Kidney (tissue), 13 donors: ENCODE measurements at regions not wholly inside any gene's neighbourhood (a gene's known extent, or its start where the extent isn't known, plus 50 kb on each side); places are given as distances from the start of the nearest gene placed in this dataset.
"Not testable (repeated sequence)": the region's sequence is repeated elsewhere in the genome, so short reads cannot be mapped to it uniquely, and the experiment has no call there.

Experiments used
- DNase-seq, 5 donors: peaks; one replicate each; pipeline ENCODE4 v3.0.0-alpha.2; 2013 to 2020
- FAIRE-seq: peaks from 2 replicates; lab custom pipeline; 2012; peaks lifted over from hg19 to GRCh38; lab: Jason Lieb, UNC
- H3K27ac ChIP-seq, 2 donors: one replicate each; pipeline ENCODE4 v1.7.0; 2013; ENCODE audit warnings: low read depth in 2 of 2, low read length in 2 of 2, inconsistent platforms in 1 of 2
- H3K27me3 ChIP-seq: one replicate; pipeline ENCODE4 v1.7.1; 2013; ENCODE audit warnings: low read length, inconsistent platforms; ENCODE audit not compliant: control insufficient read depth, insufficient read depth
- H3K36me3 ChIP-seq, 3 donors: one replicate each; pipeline versions ENCODE4 v1.7.0 to v1.7.1; 2013; ENCODE audit warnings: low read length in 3 of 3, control low read depth in 1 of 3, inconsistent platforms in 1 of 3; ENCODE audit not compliant: insufficient read depth in 3 of 3, control insufficient read depth in 2 of 3
- H3K4me1 ChIP-seq, 3 donors: one replicate each; pipeline versions ENCODE4 v1.7.0 to v1.7.1; 2013; ENCODE audit warnings: low read length in 3 of 3, inconsistent platforms in 1 of 3, low read depth in 1 of 3; ENCODE audit not compliant: control insufficient read depth in 2 of 3, insufficient read depth in 2 of 3
- H3K4me3 ChIP-seq, 3 donors: one replicate each; pipeline versions ENCODE4 v1.7.0 to v1.8.1; 2013; ENCODE audit warnings: low read length in 3 of 3, control low read depth in 1 of 3, inconsistent platforms in 1 of 3
- H3K9ac ChIP-seq, 3 donors: one replicate each; pipeline versions ENCODE4 v1.7.0 to v1.7.1; 2013; ENCODE audit warnings: low read length in 3 of 3, control low read depth in 1 of 3, inconsistent platforms in 1 of 3
- H3K9me3 ChIP-seq, 3 donors: one replicate each; pipeline versions ENCODE4 v1.7.0 to v1.7.1; 2013; ENCODE audit warnings: low read length in 3 of 3, control low read depth in 1 of 3, inconsistent platforms in 1 of 3; ENCODE audit not compliant: control insufficient read depth in 2 of 3, insufficient read depth in 1 of 3
- CTCF ChIP-seq: IDR thresholded peaks from 3 replicates; pipeline ENCODE4 v1.5.1; 2012; ENCODE audit warnings: mild to moderate bottlenecking, moderate library complexity, borderline replicate concordance; ENCODE audit not compliant: insufficient read depth; ENCODE audit errors: extremely low read depth
- intact Hi-C: fragments of 100-400 bp; cut with DNase I; formaldehyde crosslinking; loops from one replicate; pipeline ENCODE4 v1.11.1; 2022
- donor health status: control.
- donor health status: control.
- donor health status: control.
- donor health status: control.
- donor health status: control.
- donor health status: DM: yes; HTN: yes; CAD: no.
- donor health status: Normal renal cell carcinoma (clear cell type).

GRCh38 chr4:138588501-138588900, 346.4 kb upstream of the SLC7A11 start:
- DNase-seq: no peak
- intact Hi-C loops: no loop called here
- no peaks in the 10 kb centered on the region for H3K36me3 ChIP-seq
- FAIRE-seq: no peak
- no peak overlapping the region for H3K9ac ChIP-seq
- H3K27me3 ChIP-seq: no peaks in the 10 kb centered on the region
- no peaks in the 10 kb centered on the region for H3K4me1 ChIP-seq
- H3K9me3 ChIP-seq: no peaks in the 10 kb centered on the region
- no peak for TF ChIP-seq CTCF
- H3K27ac ChIP-seq: no peak overlapping the region
- no peak overlapping the region for H3K4me3 ChIP-seq

DNA sequence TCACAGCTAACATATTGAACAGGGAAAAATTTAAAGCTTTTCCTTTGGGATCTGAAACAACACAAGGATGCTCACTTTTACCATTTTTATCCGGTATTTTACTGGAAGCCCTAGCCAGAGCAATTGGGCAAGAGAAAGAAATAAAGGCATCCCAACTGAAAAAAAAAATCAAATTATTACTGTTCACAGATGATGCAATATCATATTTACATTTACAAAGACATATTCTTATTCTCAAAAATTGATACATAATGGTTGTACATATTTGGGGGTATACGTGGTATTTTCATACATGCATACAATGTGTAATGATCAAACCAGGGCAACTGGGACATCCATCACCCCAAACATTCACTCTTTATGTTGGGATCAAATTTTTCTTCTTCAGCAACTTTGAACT, 337.0 kb upstream of the SLC7A11 start:
- intact Hi-C loops: no loop called here
- Histone ChIP-seq H3K27ac (no peak overlapping the region), H3K4me3 (no peak overlapping the region), H3K9me3 (peaks cover 0 to 3% (median 0%) of the 10 kb centered on the region in 3 donors), H3K9ac (no peak overlapping the region), H3K36me3 (no peaks in the 10 kb centered on the region), H3K27me3 (no peaks in the 10 kb centered on the region), H3K4me1 (no peaks in the 10 kb centered on the region)
- TF ChIP-seq CTCF: no peak
- DNase-seq (no peak), FAIRE-seq (no peak)

GRCh38 chr4:138577826-138578225, 335.7 kb upstream of the SLC7A11 start:
- H3K36me3 ChIP-seq, H3K9ac ChIP-seq, H3K4me3 ChIP-seq, H3K27ac ChIP-seq, DNase-seq, FAIRE-seq, H3K27me3 ChIP-seq, H3K4me1 ChIP-seq, intact Hi-C loops, H3K9me3 ChIP-seq: not testable (repeated sequence)

- H3K4me1 ChIP-seq: no peaks in the 10 kb centered on the region
- DNase-seq: no peak
- H3K36me3 ChIP-seq: no peaks in the 10 kb centered on the region
- TF ChIP-seq CTCF: no peak
- H3K4me3 ChIP-seq: no peak overlapping the region
- no peak for FAIRE-seq
- H3K9me3 ChIP-seq: peaks cover 0 to 3% (median 0%) of the 10 kb centered on the region in 3 donors
- H3K27me3 ChIP-seq: no peaks in the 10 kb centered on the region
- no peak overlapping the region for H3K27ac ChIP-seq
- no peak overlapping the region for H3K9ac ChIP-seq
- intact Hi-C loops: no loop called here
Measured at GRCh38 chr4:138577145-138577544, 335.0 kb upstream of the SLC7A11 start.
